ENCODE measurements at regions not wholly inside any gene's neighbourhood (a gene's known extent, or its start where the extent isn't known, plus 50 kb on each side); places are given as distances from the start of the nearest gene placed in this dataset.

DNA sequence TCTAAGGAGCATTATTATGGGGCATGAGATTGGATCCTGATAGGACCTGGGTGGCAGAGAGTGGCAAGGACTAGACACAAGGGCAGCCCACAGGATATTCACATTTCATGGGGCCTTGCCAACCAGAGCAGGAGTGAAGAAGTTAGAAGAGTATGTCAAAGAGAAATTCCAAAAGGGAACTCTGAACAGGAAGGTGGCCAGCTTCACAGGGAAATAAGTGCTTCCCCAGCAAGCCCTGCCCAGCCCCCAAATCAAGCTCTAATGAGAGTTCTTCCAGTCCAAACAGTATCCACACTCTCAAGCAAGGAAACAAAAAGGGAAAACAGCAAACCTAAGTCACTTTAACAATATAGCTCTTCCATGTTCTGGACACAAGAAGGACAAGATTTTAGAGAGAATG lies 130.2 kb upstream of the COL8A1 start:
- TF ChIP-seq CTCF (IDR thresholded peaks at IDR 0.05): no peak
- no peak for TF ChIP-seq POLR2AphosphoS5 (IDR thresholded peaks at IDR 0.05)
- TF ChIP-seq POLR2A (IDR thresholded peaks at IDR 0.05): no peak
- no peak for TF ChIP-seq EP300 (IDR thresholded peaks at IDR 0.05)

All from sigmoid colon (tissue), 4 donors.